Breast epithelium (tissue), 4 donors: ENCODE measurements at regions not wholly inside any gene's neighbourhood (a gene's known extent, or its start where the extent isn't known, plus 50 kb on each side); places are given as distances from the start of the nearest gene placed in this dataset.

Source experiments
- DNase-seq, 2 donors: peaks; one replicate each; pipeline ENCODE4 v3.0.0-alpha.2; 2019; ENCODE audit warnings: low spot score in 2 of 2
- H3K27ac ChIP-seq, 2 donors: fragments of 200-600 bp; sonication (generic) in 1 of 2; one replicate each; pipeline ENCODE4 v1.5.1; 2016 to 2019; ENCODE audit warnings: mild to moderate bottlenecking in 1 of 2
- H3K27me3 ChIP-seq, 2 donors: fragments of 200-600 bp; sonication (generic) in 1 of 2; one replicate each; pipeline versions ENCODE4 v1.5.1 to v1.6.0; 2017 to 2019; ENCODE audit warnings: control low read depth in 1 of 2, mild to moderate bottlenecking in 1 of 2
- H3K36me3 ChIP-seq: fragments of 200-600 bp; one replicate; pipeline ENCODE4 v1.5.1; 2019
- H3K4me1 ChIP-seq, 2 donors: fragments of 200-600 bp; sonication (generic); one replicate each; pipeline ENCODE4 v1.5.1; 2016 to 2019; ENCODE audit warnings: control low read depth in 1 of 2
- H3K4me3 ChIP-seq, 3 donors: fragments of 200-600 bp; sonication (generic); 1 replicate in 2 of 3; 2 replicates in 1 of 3; pipeline ENCODE4 v1.5.1; 2016 to 2019; ENCODE audit warnings: mild to moderate bottlenecking in 3 of 3, moderate library complexity in 2 of 3
- H3K9me3 ChIP-seq, 2 donors: fragments of 200-600 bp; sonication (generic) in 1 of 2; one replicate each; pipeline ENCODE4 v1.5.1; 2016 to 2019; ENCODE audit warnings: control low read depth in 1 of 2
- POLR2A ChIP-seq: fragments of 450-650 bp; IDR thresholded peaks from one replicate; pipeline ENCODE4 v1.6.1; 2016; ENCODE audit warnings: antibody characterized with exemption, mild to moderate bottlenecking, moderate library complexity
- POLR2AphosphoS5 ChIP-seq, 3 donors: sonication (generic); formaldehyde crosslinking; IDR thresholded peaks; one replicate each; pipeline ENCODE4 v1.6.1; 2017; ENCODE audit warnings: antibody characterized with exemption in 3 of 3
- intact Hi-C: fragments of 100-400 bp; cut with DNase I; formaldehyde crosslinking; loops from one replicate; pipeline ENCODE4 v1.15.1; 2023; ENCODE audit warnings: low total_unique reads
- TF ChIP-seq, protein P1 (sequence below), 3 donors: fragments of 450-650 bp; IDR thresholded peaks; one replicate each; pipeline ENCODE4 v1.5.1; 2016 to 2017; ENCODE audit warnings: antibody characterized with exemption in 3 of 3, mild to moderate bottlenecking in 3 of 3, moderate library complexity in 3 of 3

- no peak for DNase-seq
- peaks cover 0 to 12% of the 10 kb centered on the region in 2 donors for H3K9me3 ChIP-seq
- H3K4me3 ChIP-seq: no peak overlapping the region
- TF ChIP-seq POLR2A (no peak), POLR2AphosphoS5 (IDR thresholded peaks at IDR 0.05) (no peak)
- TF ChIP-seq, protein P1, sequence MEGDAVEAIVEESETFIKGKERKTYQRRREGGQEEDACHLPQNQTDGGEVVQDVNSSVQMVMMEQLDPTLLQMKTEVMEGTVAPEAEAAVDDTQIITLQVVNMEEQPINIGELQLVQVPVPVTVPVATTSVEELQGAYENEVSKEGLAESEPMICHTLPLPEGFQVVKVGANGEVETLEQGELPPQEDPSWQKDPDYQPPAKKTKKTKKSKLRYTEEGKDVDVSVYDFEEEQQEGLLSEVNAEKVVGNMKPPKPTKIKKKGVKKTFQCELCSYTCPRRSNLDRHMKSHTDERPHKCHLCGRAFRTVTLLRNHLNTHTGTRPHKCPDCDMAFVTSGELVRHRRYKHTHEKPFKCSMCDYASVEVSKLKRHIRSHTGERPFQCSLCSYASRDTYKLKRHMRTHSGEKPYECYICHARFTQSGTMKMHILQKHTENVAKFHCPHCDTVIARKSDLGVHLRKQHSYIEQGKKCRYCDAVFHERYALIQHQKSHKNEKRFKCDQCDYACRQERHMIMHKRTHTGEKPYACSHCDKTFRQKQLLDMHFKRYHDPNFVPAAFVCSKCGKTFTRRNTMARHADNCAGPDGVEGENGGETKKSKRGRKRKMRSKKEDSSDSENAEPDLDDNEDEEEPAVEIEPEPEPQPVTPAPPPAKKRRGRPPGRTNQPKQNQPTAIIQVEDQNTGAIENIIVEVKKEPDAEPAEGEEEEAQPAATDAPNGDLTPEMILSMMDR (IDR thresholded peaks at IDR 0.05): no peak
- H3K27me3 ChIP-seq: peaks cover 0 to 27% of the 10 kb centered on the region in 2 donors
- no peak overlapping the region for H3K27ac ChIP-seq
- intact Hi-C loops: no loop called here
- no peaks in the 10 kb centered on the region for H3K36me3 ChIP-seq
- no peaks in the 10 kb centered on the region for H3K4me1 ChIP-seq
Measured at GRCh38 chr18:47591429-47591828, 339.0 kb downstream of the SMAD2 start.

GRCh38 chr18:47587587-47587986 lies 336.1 kb upstream of the SKOR2 start:
- no peaks in the 10 kb centered on the region for H3K9me3 ChIP-seq
- DNase-seq: no peak
- H3K27ac ChIP-seq: no peak overlapping the region
- peaks cover 0 to 7% of the 10 kb centered on the region in 2 donors for H3K27me3 ChIP-seq
- H3K4me1 ChIP-seq: no peaks in the 10 kb centered on the region
- no peaks in the 10 kb centered on the region for H3K36me3 ChIP-seq
- H3K4me3 ChIP-seq: no peak overlapping the region
- TF ChIP-seq POLR2A (no peak), POLR2AphosphoS5 (IDR thresholded peaks at IDR 0.05) (no peak)
- intact Hi-C loops: no loop called here

- no peak for DNase-seq
- Histone ChIP-seq H3K27me3 (no peaks in the 10 kb centered on the region), H3K4me1 (no peaks in the 10 kb centered on the region), H3K9me3 (no peaks in the 10 kb centered on the region), H3K4me3 (no peak overlapping the region), H3K36me3 (no peaks in the 10 kb centered on the region), H3K27ac (no peak overlapping the region)
- intact Hi-C loops: no loop called here
- TF ChIP-seq, protein P1 (IDR thresholded peaks at IDR 0.05): no peak
Measured at GRCh38 chr18:47586418-47587070, 335.1 kb upstream of the SKOR2 start.

DNA sequence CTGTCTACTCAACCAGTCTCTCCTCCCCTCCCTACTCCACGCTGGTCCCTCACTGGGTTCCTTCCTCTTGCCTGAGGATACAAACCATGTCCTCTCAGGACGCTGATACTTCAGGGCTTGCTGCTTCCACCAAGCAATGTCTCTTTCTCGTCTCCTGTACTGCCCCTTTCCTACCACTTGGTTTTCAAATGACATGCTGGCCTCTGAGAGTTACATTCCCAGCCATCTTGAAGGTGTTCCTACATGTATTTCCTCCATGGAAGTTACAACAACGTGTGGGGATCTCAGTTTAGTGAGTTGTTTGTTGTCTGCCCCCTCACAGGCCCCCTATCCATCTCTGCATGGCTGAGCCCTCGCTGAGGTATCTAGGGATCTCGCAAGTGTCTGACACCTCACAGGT lies 334.5 kb upstream of the SKOR2 start:
- H3K27ac ChIP-seq: no peak overlapping the region
- TF ChIP-seq, protein P1 (IDR thresholded peaks at IDR 0.05): no peak
- TF ChIP-seq POLR2A: no peak
- no peak for TF ChIP-seq POLR2AphosphoS5 (IDR thresholded peaks at IDR 0.05)
- no peaks in the 10 kb centered on the region for H3K36me3 ChIP-seq
- H3K9me3 ChIP-seq: no peaks in the 10 kb centered on the region
- H3K4me1 ChIP-seq: no peaks in the 10 kb centered on the region
- intact Hi-C loops: no loop called here
- no peak for DNase-seq
- no peaks in the 10 kb centered on the region for H3K27me3 ChIP-seq
- H3K4me3 ChIP-seq: no peak overlapping the region

DNA sequence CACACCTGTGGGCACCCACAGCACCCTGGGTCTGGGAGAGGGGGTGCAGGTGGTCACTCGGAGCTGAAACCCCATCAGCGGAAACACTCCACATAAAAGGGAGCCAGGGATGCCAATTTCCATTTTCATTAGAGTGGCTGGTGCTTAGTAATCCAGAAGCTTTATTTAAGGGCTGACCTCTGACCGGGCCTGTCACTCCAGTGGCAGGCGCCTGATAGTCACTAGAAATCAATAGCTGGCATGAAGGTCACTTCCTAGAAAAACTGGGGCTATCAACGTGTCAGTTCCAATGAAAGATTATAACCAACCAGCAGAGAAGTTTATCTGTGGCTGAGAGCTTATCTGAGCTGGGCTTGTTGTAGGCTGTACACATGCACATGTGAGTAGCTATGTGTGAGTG lies 333.7 kb upstream of the SKOR2 start:
- intact Hi-C loops: no loop called here
- Histone ChIP-seq H3K9me3 (no peaks in the 10 kb centered on the region), H3K27me3 (no peaks in the 10 kb centered on the region), H3K27ac (no peak overlapping the region), H3K36me3 (no peaks in the 10 kb centered on the region), H3K4me3 (no peak overlapping the region), H3K4me1 (no peaks in the 10 kb centered on the region)
- no peak for DNase-seq
- TF ChIP-seq, protein P1 (IDR thresholded peaks at IDR 0.05): no peak
- TF ChIP-seq POLR2AphosphoS5 (IDR thresholded peaks at IDR 0.05) (no peak), POLR2A (no peak)

DNA sequence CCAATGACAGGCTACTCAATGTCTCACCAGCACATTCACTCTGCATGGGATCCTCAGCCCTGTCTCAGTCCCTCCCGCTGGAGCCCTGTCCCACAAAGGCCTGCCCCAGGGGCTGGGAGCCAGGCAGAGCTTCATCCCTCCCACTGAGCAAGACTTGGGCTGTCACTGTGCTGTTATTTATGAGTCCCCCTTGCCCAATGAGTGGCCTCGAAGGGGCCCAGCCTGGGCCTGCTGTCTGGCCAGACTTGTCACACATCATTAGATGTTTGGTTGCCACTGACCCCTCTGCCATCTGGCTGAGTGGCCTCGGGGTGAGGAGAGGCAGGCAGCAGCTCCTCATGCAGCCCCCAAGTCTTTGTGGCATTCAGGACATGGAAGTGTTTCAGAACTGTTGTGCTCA lies 330.6 kb upstream of the SKOR2 start:
- H3K27me3 ChIP-seq: no peaks in the 10 kb centered on the region
- H3K9me3 ChIP-seq: no peaks in the 10 kb centered on the region
- no peak overlapping the region for H3K4me3 ChIP-seq
- no peaks in the 10 kb centered on the region for H3K36me3 ChIP-seq
- H3K4me1 ChIP-seq: no peaks in the 10 kb centered on the region
- H3K27ac ChIP-seq: no peak overlapping the region
- DNase-seq: no peak
- intact Hi-C loops: no loop called here
- TF ChIP-seq POLR2AphosphoS5 (IDR thresholded peaks at IDR 0.05) (no peak), POLR2A (no peak)
- TF ChIP-seq, protein P1 (IDR thresholded peaks at IDR 0.05): no peak
